ENCODE measurements at regions not wholly inside any gene's neighbourhood (a gene's known extent, or its start where the extent isn't known, plus 50 kb on each side); places are given as distances from the start of the nearest gene placed in this dataset.

DNA sequence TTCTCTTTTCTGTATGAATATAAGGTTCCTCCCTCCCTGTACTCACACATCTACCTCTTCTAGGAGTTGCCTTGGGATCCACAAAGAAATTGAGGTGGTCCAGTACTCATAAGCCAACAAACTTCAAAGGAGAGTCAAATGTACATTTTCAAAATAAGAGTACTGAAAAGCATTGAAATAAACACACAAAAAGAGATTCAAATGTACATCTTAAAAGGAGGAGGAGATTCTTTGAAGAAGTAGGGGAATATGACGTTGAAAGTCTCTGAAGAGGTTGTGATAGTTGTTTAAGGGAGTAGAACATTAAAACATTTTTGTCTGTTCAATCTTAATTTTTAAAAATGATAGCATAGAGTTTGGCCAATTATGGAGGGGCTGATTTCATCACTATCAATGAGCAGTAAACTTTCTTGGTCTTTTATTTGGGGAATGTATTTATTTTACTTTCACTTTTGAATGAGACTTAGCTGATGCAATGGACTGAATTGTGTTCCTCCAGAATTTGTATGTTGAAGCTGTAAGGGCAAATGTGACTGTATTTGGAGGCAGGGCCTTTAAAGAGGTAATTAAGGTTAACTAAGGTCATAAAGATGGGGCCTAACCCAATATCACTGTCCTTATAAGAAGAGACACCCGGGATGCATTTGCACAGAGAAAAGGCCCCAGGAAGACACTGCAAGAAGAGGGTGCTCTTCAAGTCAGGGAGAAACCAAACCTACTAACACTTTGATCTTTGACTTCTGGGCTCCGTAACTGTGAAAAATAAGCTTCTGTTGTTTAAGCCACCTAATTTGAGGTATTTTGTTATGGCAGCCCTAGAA is 226.3 kb upstream of the PGRMC2 start (continued):
- TF ChIP-seq, protein P1, sequence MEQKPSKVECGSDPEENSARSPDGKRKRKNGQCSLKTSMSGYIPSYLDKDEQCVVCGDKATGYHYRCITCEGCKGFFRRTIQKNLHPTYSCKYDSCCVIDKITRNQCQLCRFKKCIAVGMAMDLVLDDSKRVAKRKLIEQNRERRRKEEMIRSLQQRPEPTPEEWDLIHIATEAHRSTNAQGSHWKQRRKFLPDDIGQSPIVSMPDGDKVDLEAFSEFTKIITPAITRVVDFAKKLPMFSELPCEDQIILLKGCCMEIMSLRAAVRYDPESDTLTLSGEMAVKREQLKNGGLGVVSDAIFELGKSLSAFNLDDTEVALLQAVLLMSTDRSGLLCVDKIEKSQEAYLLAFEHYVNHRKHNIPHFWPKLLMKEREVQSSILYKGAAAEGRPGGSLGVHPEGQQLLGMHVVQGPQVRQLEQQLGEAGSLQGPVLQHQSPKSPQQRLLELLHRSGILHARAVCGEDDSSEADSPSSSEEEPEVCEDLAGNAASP (IDR thresholded peaks at IDR 0.05): peak; percentile 65
- TF ChIP-seq, protein P2, sequence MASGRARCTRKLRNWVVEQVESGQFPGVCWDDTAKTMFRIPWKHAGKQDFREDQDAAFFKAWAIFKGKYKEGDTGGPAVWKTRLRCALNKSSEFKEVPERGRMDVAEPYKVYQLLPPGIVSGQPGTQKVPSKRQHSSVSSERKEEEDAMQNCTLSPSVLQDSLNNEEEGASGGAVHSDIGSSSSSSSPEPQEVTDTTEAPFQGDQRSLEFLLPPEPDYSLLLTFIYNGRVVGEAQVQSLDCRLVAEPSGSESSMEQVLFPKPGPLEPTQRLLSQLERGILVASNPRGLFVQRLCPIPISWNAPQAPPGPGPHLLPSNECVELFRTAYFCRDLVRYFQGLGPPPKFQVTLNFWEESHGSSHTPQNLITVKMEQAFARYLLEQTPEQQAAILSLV (tag; IDR thresholded peaks at IDR 0.05): peak; percentile 60; the same call in 1 of the 2 replicates
- TF ChIP-seq NR2C2 (CRISPR knock-in tag; IDR thresholded peaks at IDR 0.05): no peak
- peak; percentile 82 for TF ChIP-seq NR2C2 (tag; IDR thresholded peaks at IDR 0.05)
- TF ChIP-seq ZNF644 (tag; IDR thresholded peaks at IDR 0.05; ENCODE audit: low read depth): peak; percentile 67; the same call in 1 of the 2 replicates
- TF ChIP-seq SMAD4 (CRISPR knock-in tag; conservative IDR thresholded peaks at IDR 0.05): peak; percentile 60
- TF ChIP-seq NR4A1 (CRISPR knock-in tag; IDR thresholded peaks at IDR 0.05): no peak
- peak; percentile 83 for TF ChIP-seq NR4A1 (tag; IDR thresholded peaks at IDR 0.05)
- TF ChIP-seq PTTG1 (tag; IDR thresholded peaks at IDR 0.05; ENCODE audit: low read depth): peak; percentile 15; the same call in 1 of the 2 replicates
- TF ChIP-seq TRIM24 (IDR thresholded peaks at IDR 0.05): peak; percentile 68 to 71; a peak in 3 of 4 replicates
- TF ChIP-seq, protein P3, sequence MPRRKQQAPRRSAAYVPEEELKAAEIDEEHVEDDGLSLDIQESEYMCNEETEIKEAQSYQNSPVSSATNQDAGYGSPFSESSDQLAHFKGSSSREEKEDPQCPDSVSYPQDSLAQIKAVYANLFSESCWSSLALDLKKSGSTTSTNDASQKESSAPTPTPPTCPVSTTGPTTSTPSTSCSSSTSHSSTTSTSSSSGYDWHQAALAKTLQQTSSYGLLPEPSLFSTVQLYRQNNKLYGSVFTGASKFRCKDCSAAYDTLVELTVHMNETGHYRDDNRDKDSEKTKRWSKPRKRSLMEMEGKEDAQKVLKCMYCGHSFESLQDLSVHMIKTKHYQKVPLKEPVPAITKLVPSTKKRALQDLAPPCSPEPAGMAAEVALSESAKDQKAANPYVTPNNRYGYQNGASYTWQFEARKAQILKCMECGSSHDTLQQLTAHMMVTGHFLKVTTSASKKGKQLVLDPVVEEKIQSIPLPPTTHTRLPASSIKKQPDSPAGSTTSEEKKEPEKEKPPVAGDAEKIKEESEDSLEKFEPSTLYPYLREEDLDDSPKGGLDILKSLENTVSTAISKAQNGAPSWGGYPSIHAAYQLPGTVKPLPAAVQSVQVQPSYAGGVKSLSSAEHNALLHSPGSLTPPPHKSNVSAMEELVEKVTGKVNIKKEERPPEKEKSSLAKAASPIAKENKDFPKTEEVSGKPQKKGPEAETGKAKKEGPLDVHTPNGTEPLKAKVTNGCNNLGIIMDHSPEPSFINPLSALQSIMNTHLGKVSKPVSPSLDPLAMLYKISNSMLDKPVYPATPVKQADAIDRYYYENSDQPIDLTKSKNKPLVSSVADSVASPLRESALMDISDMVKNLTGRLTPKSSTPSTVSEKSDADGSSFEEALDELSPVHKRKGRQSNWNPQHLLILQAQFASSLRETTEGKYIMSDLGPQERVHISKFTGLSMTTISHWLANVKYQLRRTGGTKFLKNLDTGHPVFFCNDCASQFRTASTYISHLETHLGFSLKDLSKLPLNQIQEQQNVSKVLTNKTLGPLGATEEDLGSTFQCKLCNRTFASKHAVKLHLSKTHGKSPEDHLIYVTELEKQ (CRISPR knock-in tag; IDR thresholded peaks at IDR 0.05): 0 out of 2 replicates have a peak, but pooled peaks have one; percentile 42
- peak; percentile 58; the same call in 1 of the 2 replicates for TF ChIP-seq ZNF197 (CRISPR knock-in tag; IDR thresholded peaks at IDR 0.05; ENCODE audit: low read depth)
- TF ChIP-seq KAT7 (CRISPR knock-in tag; IDR thresholded peaks at IDR 0.05; ENCODE audit: borderline replicate concordance): no peak
- TF ChIP-seq ZNF584 (CRISPR knock-in tag; IDR thresholded peaks at IDR 0.05; ENCODE audit: low read depth): peak; percentile 60; the same call in 1 of the 2 replicates
- peak; percentile 23; the same call in 1 of the 2 replicates for TF ChIP-seq NFE2L1 (tag; IDR thresholded peaks at IDR 0.05; ENCODE audit: borderline replicate concordance, low read depth)
- peak; percentile 56; the same call in 1 of the 2 replicates for TF ChIP-seq ZSCAN32 (CRISPR knock-in tag; IDR thresholded peaks at IDR 0.05)
- TF ChIP-seq DMBX1 (CRISPR knock-in tag; IDR thresholded peaks at IDR 0.05; ENCODE audit: borderline replicate concordance): peak; percentile 40; the same call in 1 of the 2 replicates
- peak; percentile 81; the same call in 1 of the 2 replicates for TF ChIP-seq ESRRA (IDR thresholded peaks at IDR 0.05; ENCODE audit: borderline replicate concordance, low read depth)
- peak; percentile 56; the same call in 1 of the 2 replicates for TF ChIP-seq EP300 (IDR thresholded peaks at IDR 0.05; ENCODE audit: low read length)
